ENCODE measurements at regions not wholly inside any gene's neighbourhood (a gene's known extent, or its start where the extent isn't known, plus 50 kb on each side); places are given as distances from the start of the nearest gene placed in this dataset.

DNA sequence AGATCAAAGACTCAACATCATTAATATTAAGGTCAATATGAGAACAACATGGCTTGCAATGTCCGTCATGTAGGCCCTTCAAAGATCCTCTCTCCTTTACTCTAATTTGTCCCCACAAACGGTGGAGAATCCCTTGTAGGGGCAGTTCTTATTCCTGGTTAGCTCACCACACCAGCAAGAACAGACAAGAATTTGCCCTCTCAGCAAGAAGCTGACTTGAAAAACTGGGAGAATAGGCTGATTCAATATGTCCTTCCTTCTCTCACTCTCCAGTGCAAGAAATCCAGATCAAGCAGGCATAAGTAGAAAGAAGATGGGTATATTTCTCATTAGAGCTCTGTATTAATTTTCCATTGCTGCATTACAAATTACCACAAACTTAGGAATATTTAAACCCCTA, 704.2 kb upstream of the SLIT2 start:
- TF ChIP-seq CTCF (conservative IDR thresholded peaks at IDR 0.05; ENCODE audit: low read depth, low read length) (no peak), EZH2 (IDR thresholded peaks at IDR 0.05; ENCODE audit: borderline replicate concordance, low read depth, low read length, poor library complexity, severe bottlenecking) (no peak)
